ENCODE measurements at regions not wholly inside any gene's neighbourhood (a gene's known extent, or its start where the extent isn't known, plus 50 kb on each side); places are given as distances from the start of the nearest gene placed in this dataset.

DNA sequence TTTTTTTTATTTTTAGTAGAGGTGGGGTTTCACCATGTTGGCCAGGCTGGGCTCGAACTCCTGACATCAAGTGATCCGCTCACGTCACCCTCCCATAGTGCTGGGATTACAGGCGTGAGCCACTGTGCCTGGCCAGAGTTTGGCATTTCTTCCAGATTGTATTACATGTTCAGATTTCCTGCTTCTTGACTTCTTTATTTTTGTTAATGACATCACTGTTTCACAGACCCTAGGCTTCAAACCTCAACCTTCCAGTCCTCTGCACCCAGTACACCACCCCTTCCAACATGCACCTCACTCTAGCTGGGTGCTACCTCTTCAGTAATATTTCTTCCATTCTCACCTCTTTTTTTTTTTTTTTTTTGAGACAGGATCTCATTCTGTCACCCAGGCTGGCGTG is 53.6 kb upstream of the ZFHX3 start:
- Histone ChIP-seq H3K4me2 (ENCODE audit: low read depth, low read length) (no peak overlapping the region), H2BK5ac (ENCODE audit: low read depth, low read length, poor library complexity, severe bottlenecking) (no peak overlapping the region), H3K27ac (ENCODE audit: insufficient read depth, low read length) (no peak overlapping the region), H3K23ac (ENCODE audit: low read depth, low read length) (no peak overlapping the region), H4K8ac (ENCODE audit: low read depth in 2 of 2, low read length in 2 of 2) (no peak overlapping the region), H2BK120ac (ENCODE audit: low read depth, low read length) (no peak overlapping the region), H3K9me3 (ENCODE audit: control insufficient read depth, insufficient read depth, low read length) (no peaks in the 10 kb centered on the region), H3K4me1 (ENCODE audit: control insufficient read depth, insufficient read depth, low read length) (no peaks in the 10 kb centered on the region), H3K27me3 (ENCODE audit: control insufficient read depth, insufficient read depth, low read length) (no peaks in the 10 kb centered on the region), H3K14ac (replicated peaks; ENCODE audit: low read depth, low read length) (no peak overlapping the region), H4K5ac (ENCODE audit: low read depth, low read length) (no peak overlapping the region), H3K79me1 (ENCODE audit: low read depth in 1 of 2, low read length in 2 of 2) (no peaks in the 10 kb centered on the region), H3K18ac (ENCODE audit: low read depth, low read length) (no peak overlapping the region), H3K9me1 (ENCODE audit: insufficient read depth, low read length) (no peaks in the 10 kb centered on the region), H4K91ac (ENCODE audit: insufficient read depth, low read depth, low read length) (no peak overlapping the region), H2BK15ac (ENCODE audit: low read depth, low read length) (no peak overlapping the region), H2BK20ac (ENCODE audit: low read depth, low read length) (no peak overlapping the region), H3K9ac (ENCODE audit: low read depth, low read length) (no peak overlapping the region), H2AK5ac (ENCODE audit: low read depth, low read length) (no peak overlapping the region), H3K4ac (ENCODE audit: low read depth, low read length) (no peak overlapping the region), H4K20me1 (ENCODE audit: insufficient read depth, low read length) (no peaks in the 10 kb centered on the region), H2AFZ (replicated peaks; ENCODE audit: low read length, poor library complexity) (no peak overlapping the region), H3K56ac (ENCODE audit: extremely low read depth, insufficient read depth, low read length) (no peak overlapping the region), H3K36me3 (ENCODE audit: control insufficient read depth, insufficient read depth, low read length) (no peaks in the 10 kb centered on the region), H2AK9ac (replicated peaks; ENCODE audit: low read depth, low read length, poor library complexity) (no peak overlapping the region), H3K4me3 (ENCODE audit: insufficient read depth, low read depth, low read length) (no peak overlapping the region)
- no TSS peak for BruUV-seq (replicated peaks)
- intact Hi-C loops (cut with micrococcal nuclease) (no loop called here), dilution Hi-C loops (cut with HindIII; ENCODE audit: low sequenced_read_pairs, unreplicated experiment) (no loop called here), in situ Hi-C loops (cut with MboI; ENCODE audit: low sequenced_read_pairs) (no loop called here)
- no peak for TF ChIP-seq POLR2A (IDR thresholded peaks at IDR 0.05; ENCODE audit: low read depth, low read length)
- TF ChIP-seq, protein P1, sequence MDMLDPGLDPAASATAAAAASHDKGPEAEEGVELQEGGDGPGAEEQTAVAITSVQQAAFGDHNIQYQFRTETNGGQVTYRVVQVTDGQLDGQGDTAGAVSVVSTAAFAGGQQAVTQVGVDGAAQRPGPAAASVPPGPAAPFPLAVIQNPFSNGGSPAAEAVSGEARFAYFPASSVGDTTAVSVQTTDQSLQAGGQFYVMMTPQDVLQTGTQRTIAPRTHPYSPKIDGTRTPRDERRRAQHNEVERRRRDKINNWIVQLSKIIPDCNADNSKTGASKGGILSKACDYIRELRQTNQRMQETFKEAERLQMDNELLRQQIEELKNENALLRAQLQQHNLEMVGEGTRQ (IDR thresholded peaks at IDR 0.05; ENCODE audit: low read depth, low read length), result no peak
- TF ChIP-seq NFE2L2 (IDR thresholded peaks at IDR 0.05; ENCODE audit: low read depth, low read length), result no peak
- no peak for TF ChIP-seq MXI1 (IDR thresholded peaks at IDR 0.05; ENCODE audit: borderline replicate concordance, low read depth, low read length)
- no peak for TF ChIP-seq SMC3 (IDR thresholded peaks at IDR 0.05; ENCODE audit: low read depth, low read length)
- TF ChIP-seq BHLHE40 (IDR thresholded peaks at IDR 0.05; ENCODE audit: low read depth, low read length), result no peak
- TF ChIP-seq MAZ (IDR thresholded peaks at IDR 0.05; ENCODE audit: borderline replicate concordance, low read depth, low read length), result no peak
- no peak for TF ChIP-seq FOS (IDR thresholded peaks at IDR 0.05; ENCODE audit: low read depth, low read length)
- TF ChIP-seq MAFK (IDR thresholded peaks at IDR 0.05; ENCODE audit: low read depth, low read length), result no peak
- TF ChIP-seq RAD21 (IDR thresholded peaks at IDR 0.05; ENCODE audit: low read length), result no peak
- no peak for TF ChIP-seq RCOR1 (IDR thresholded peaks at IDR 0.05; ENCODE audit: insufficient replicate concordance, low read length)
- no peak for TF ChIP-seq CTCF (conservative IDR thresholded peaks at IDR 0.05; ENCODE audit: low read depth, low read length)
- no peak for TF ChIP-seq RFX5 (IDR thresholded peaks at IDR 0.05; ENCODE audit: low read depth, low read length)
- TF ChIP-seq ELK1 (IDR thresholded peaks at IDR 0.05; ENCODE audit: borderline replicate concordance, low read depth, low read length), result no peak
- no peak for TF ChIP-seq CEBPB (IDR thresholded peaks at IDR 0.05; ENCODE audit: low read depth, low read length)
- no peak for TF ChIP-seq CHD1 (IDR thresholded peaks at IDR 0.05; ENCODE audit: low read depth, low read length)
- no peak for DNase-seq
- no CpG with 5 or more reads among the region's 5 CpGs for WGBS, 2 experiments (ENCODE audit: extremely low coverage in 2 of 2, insufficient read length in 1 of 2)
- ChIA-PET CTCF (no interaction called here), POLR2A (ENCODE audit: unreplicated experiment) (no interaction called here)
- no peak for ATAC-seq (ENCODE audit: low read depth)
